ENCODE measurements at regions not wholly inside any gene's neighbourhood (a gene's known extent, or its start where the extent isn't known, plus 50 kb on each side); places are given as distances from the start of the nearest gene placed in this dataset.

- Histone ChIP-seq H2AFZ (ENCODE audit: low read depth, low read length) (no peak overlapping the region), H3K4me2 (ENCODE audit: low read length) (no peak overlapping the region)
Observed at GRCh38 chr5:33073881-33074327, 362.8 kb downstream of the NPR3 start.

GRCh38 chr5:33074548-33074947 lies 363.4 kb downstream of the NPR3 start:
- H3K9me3 ChIP-seq (ENCODE audit: low read length), result no peaks in the 10 kb centered on the region
- H3K36me3 ChIP-seq (ENCODE audit: insufficient read depth, low read length), result no peaks in the 10 kb centered on the region
- no peak overlapping the region for H3K27ac ChIP-seq (ENCODE audit: low read length)
- no peaks in the 10 kb centered on the region for H3F3A ChIP-seq (ENCODE audit: insufficient read depth, low read length, poor library complexity, severe bottlenecking)
- H3K9ac ChIP-seq (ENCODE audit: low read length), result no peak overlapping the region
- H4K20me1 ChIP-seq (ENCODE audit: insufficient read depth), result no peaks in the 10 kb centered on the region
- H3K27me3 ChIP-seq (ENCODE audit: insufficient read depth, low read depth, low read length), result no peaks in the 10 kb centered on the region
- no peak overlapping the region for H2AFZ ChIP-seq (ENCODE audit: low read depth, low read length)
- H3K4me3 ChIP-seq (ENCODE audit: low read length), result no peak overlapping the region
- no peak overlapping the region for H3K4me2 ChIP-seq (ENCODE audit: low read length)
- no peaks in the 10 kb centered on the region for H3K9me2 ChIP-seq (ENCODE audit: insufficient read depth, low read length)
- no peaks in the 10 kb centered on the region for H3K79me2 ChIP-seq (replicated peaks; ENCODE audit: insufficient read depth, low read length)
- TF ChIP-seq TAF1 (IDR thresholded peaks at IDR 0.05; ENCODE audit: low read depth) (no peak), EZH2 (IDR thresholded peaks at IDR 0.05; ENCODE audit: borderline replicate concordance, insufficient read depth, low read length, poor library complexity, severe bottlenecking) (no peak), POLR2AphosphoS5 (IDR thresholded peaks at IDR 0.05) (no peak), REST (IDR thresholded peaks at IDR 0.05; ENCODE audit: borderline replicate concordance) (no peak), MXI1 (conservative IDR thresholded peaks at IDR 0.05; ENCODE audit: poor library complexity, severe bottlenecking) (no peak), CTCF (IDR thresholded peaks at IDR 0.05; ENCODE audit: poor library complexity, severe bottlenecking) (no peak), SMC3 (conservative IDR thresholded peaks at IDR 0.05; ENCODE audit: poor library complexity) (no peak)

More at GRCh38 chr5:33073881-33074327, 362.8 kb downstream of the NPR3 start:
- no peaks in the 10 kb centered on the region for H3K27me3 ChIP-seq (ENCODE audit: insufficient read depth, low read depth, low read length)
- TF ChIP-seq EZH2 (IDR thresholded peaks at IDR 0.05; ENCODE audit: borderline replicate concordance, insufficient read depth, low read length, poor library complexity, severe bottlenecking) (no peak), EP300 (conservative IDR thresholded peaks at IDR 0.05; ENCODE audit: poor library complexity, severe bottlenecking) (no peak), CTCF (IDR thresholded peaks at IDR 0.05; ENCODE audit: poor library complexity, severe bottlenecking) (no peak), SMC3 (conservative IDR thresholded peaks at IDR 0.05; ENCODE audit: poor library complexity) (no peak), TAF1 (IDR thresholded peaks at IDR 0.05; ENCODE audit: low read depth) (no peak), POLR2AphosphoS5 (IDR thresholded peaks at IDR 0.05) (no peak), RAD21 (conservative IDR thresholded peaks at IDR 0.05) (no peak), REST (IDR thresholded peaks at IDR 0.05; ENCODE audit: borderline replicate concordance) (no peak), MXI1 (conservative IDR thresholded peaks at IDR 0.05; ENCODE audit: poor library complexity, severe bottlenecking) (no peak)
- no peaks in the 10 kb centered on the region for H3K79me2 ChIP-seq (replicated peaks; ENCODE audit: insufficient read depth, low read length)
- H3K4me3 ChIP-seq (ENCODE audit: low read length), result no peak overlapping the region
- no peaks in the 10 kb centered on the region for H4K20me1 ChIP-seq (ENCODE audit: insufficient read depth)
- no peaks in the 10 kb centered on the region for H3F3A ChIP-seq (ENCODE audit: insufficient read depth, low read length, poor library complexity, severe bottlenecking)
- H3K9ac ChIP-seq (ENCODE audit: low read length), result no peak overlapping the region
- no peaks in the 10 kb centered on the region for H3K9me2 ChIP-seq (ENCODE audit: insufficient read depth, low read length)
- no peak overlapping the region for H3K27ac ChIP-seq (ENCODE audit: low read length)
- no peaks in the 10 kb centered on the region for H3K36me3 ChIP-seq (ENCODE audit: insufficient read depth, low read length)
- H3K9me3 ChIP-seq (ENCODE audit: low read length), result no peaks in the 10 kb centered on the region

All from neural cell (in vitro differentiated cells).